ENCODE measurements at regions not wholly inside any gene's neighbourhood (a gene's known extent, or its start where the extent isn't known, plus 50 kb on each side); places are given as distances from the start of the nearest gene placed in this dataset.

DNA sequence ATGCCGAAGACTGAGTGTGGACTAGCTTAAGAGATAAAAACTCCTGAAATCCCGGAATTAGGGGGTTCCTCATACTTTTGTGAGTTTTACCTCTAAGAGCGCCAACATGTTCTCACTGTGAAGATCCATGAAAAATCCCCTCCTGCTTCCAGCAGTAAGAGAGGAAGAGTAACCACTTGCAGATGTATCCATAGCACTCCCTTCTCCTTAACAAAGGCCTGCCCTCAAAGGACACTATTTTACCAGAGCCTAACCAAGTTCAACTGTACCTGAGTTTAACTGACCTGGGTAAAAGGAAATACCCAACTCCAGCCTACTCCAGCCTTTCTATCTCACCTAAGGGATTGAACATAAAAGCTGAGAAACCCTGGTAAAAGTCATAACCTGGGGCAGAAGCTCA is 280.9 kb downstream of the POLR1F start:
- no peak for TF ChIP-seq POLR2A (IDR thresholded peaks at IDR 0.05)
- TF ChIP-seq POLR2AphosphoS5 (IDR thresholded peaks at IDR 0.05): no peak
